GM12878 (cell line): ENCODE measurements at regions not wholly inside any gene's neighbourhood (a gene's known extent, or its start where the extent isn't known, plus 50 kb on each side); places are given as distances from the start of the nearest gene placed in this dataset.

ENCODE experiments used
- ASH2L ChIP-seq: fragments of 300-600, 200-600 bp; sonication (generic); IDR thresholded peaks from 2 replicates; pipeline ENCODE4 v1.6.1; 2017; ENCODE audit warnings: low read depth, mild to moderate bottlenecking, borderline replicate concordance
- CREM ChIP-seq: IDR thresholded peaks from 2 replicates; pipeline ENCODE4 v1.6.1; 2014; ENCODE audit warnings: antibody characterized with exemption, low read depth
- EP300 ChIP-seq, 2 experiments: fragments of 150-350 bp in 1 of 2; IDR thresholded peaks; 2 replicates each; pipeline ENCODE4 v1.6.1; 2011 to 2012; ENCODE audit warnings: low read depth in 2 of 2, low read length in 2 of 2, borderline replicate concordance in 1 of 2, improper control_type of control experiment in 1 of 2, inconsistent platforms in 1 of 2; ENCODE audit not compliant: control insufficient read depth in 1 of 2
- ETV6 ChIP-seq, 2 experiments: fragments of 450-650 bp in 1 of 2; IDR thresholded peaks in 1 of 2; conservative IDR thresholded peaks in 1 of 2; 2 replicates each; pipeline ENCODE4 v1.6.1; 2014; ENCODE audit warnings: antibody characterized with exemption in 1 of 2, borderline replicate concordance in 1 of 2, low read depth in 1 of 2, mild to moderate bottlenecking in 1 of 2, moderate library complexity in 1 of 2
- EZH2 ChIP-seq: IDR thresholded peaks from 2 replicates; pipeline ENCODE4 v1.6.1; 2012; ENCODE audit warnings: low read depth, mild to moderate bottlenecking, control low read depth, inconsistent platforms, low read length, borderline replicate concordance; ENCODE audit not compliant: control insufficient read depth
- JUNB ChIP-seq: IDR thresholded peaks from 2 replicates; pipeline ENCODE4 v1.6.1; 2016; ENCODE audit warnings: antibody characterized with exemption, mild to moderate bottlenecking
- NFIC ChIP-seq: IDR thresholded peaks from 2 replicates; pipeline ENCODE4 v1.6.1; 2012; ENCODE audit warnings: low read depth, mild to moderate bottlenecking, inconsistent platforms, low read length, moderate library complexity
- ZBED1 ChIP-seq: IDR thresholded peaks from 2 replicates; pipeline ENCODE4 v1.6.1; 2016; ENCODE audit warnings: borderline replicate concordance
- ZNF207 ChIP-seq: fragments of 450-650 bp; IDR thresholded peaks from 2 replicates; pipeline ENCODE4 v1.6.1; 2014; ENCODE audit warnings: antibody characterized with exemption, mild to moderate bottlenecking, borderline replicate concordance
- ZNF274 ChIP-seq: IDR thresholded peaks from one replicate; pipeline ENCODE4 v1.8.0; 2011; ENCODE audit not compliant: insufficient read length, insufficient read depth
- ZSCAN29 ChIP-seq: fragments of 450-650 bp; IDR thresholded peaks from 2 replicates; pipeline ENCODE4 v1.6.1; 2017; ENCODE audit warnings: mild to moderate bottlenecking, moderate library complexity
- TF ChIP-seq, protein P1 (sequence below): IDR thresholded peaks from 2 replicates; pipeline ENCODE4 v1.6.1; 2012; ENCODE audit warnings: low read depth, low read length, improper control_type of control experiment
- TF ChIP-seq, protein P2 (sequence below), 3 experiments: IDR thresholded peaks in 2 of 3; conservative IDR thresholded peaks in 1 of 3; 2 replicates each; pipeline ENCODE4 v1.5.1; 2011; ENCODE audit warnings: low read depth in 3 of 3, low read length in 3 of 3, mild to moderate bottlenecking in 3 of 3, control low read depth in 2 of 3, moderate library complexity in 2 of 3, inconsistent platforms in 1 of 3, mixed read lengths in 1 of 3; ENCODE audit not compliant: control insufficient read depth in 2 of 3, insufficient read depth in 1 of 3; ENCODE audit errors: extremely low read depth in 1 of 3

DNA sequence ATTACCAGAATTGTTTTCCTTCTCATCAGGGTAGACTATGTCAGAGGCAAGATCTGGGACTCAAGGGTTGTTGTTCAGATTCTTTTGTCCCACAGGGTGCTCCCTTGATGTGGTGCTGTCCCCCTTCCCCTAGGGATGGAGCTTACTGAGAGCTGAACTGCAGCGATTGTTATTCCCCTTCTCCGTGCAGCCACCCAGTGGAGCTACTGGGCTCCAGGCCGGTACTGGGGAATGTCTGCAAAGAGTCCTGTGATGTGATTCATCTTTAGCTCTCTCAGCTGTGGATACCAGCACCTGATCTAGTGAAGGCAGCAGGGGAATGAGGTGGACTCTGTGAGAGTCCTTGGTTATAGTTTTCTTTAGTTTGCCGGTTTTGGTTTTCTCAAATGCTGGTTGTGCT, 247.4 kb upstream of the HAND2 start:
- TF ChIP-seq ETV6 (conservative IDR thresholded peaks at IDR 0.05 in 1 of 2, IDR thresholded peaks at IDR 0.05 in 1 of 2; ENCODE audit: borderline replicate concordance in 1 of 2, low read depth in 1 of 2) (no peak), EZH2 (no peak), ZNF274 (no peak), ZSCAN29 (no peak), CREM (no peak), ASH2L (no peak), ZNF207 (no peak), JUNB (no peak), EP300 (IDR thresholded peaks at IDR 0.05; ENCODE audit: borderline replicate concordance in 1 of 2, control insufficient read depth in 1 of 2, low read depth in 2 of 2, low read length in 2 of 2) (no peak), NFIC (no peak), ZBED1 (no peak)
- TF ChIP-seq, protein P1, sequence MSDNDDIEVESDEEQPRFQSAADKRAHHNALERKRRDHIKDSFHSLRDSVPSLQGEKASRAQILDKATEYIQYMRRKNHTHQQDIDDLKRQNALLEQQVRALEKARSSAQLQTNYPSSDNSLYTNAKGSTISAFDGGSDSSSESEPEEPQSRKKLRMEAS: no peak
- TF ChIP-seq, protein P2, sequence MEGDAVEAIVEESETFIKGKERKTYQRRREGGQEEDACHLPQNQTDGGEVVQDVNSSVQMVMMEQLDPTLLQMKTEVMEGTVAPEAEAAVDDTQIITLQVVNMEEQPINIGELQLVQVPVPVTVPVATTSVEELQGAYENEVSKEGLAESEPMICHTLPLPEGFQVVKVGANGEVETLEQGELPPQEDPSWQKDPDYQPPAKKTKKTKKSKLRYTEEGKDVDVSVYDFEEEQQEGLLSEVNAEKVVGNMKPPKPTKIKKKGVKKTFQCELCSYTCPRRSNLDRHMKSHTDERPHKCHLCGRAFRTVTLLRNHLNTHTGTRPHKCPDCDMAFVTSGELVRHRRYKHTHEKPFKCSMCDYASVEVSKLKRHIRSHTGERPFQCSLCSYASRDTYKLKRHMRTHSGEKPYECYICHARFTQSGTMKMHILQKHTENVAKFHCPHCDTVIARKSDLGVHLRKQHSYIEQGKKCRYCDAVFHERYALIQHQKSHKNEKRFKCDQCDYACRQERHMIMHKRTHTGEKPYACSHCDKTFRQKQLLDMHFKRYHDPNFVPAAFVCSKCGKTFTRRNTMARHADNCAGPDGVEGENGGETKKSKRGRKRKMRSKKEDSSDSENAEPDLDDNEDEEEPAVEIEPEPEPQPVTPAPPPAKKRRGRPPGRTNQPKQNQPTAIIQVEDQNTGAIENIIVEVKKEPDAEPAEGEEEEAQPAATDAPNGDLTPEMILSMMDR (IDR thresholded peaks at IDR 0.05 in 2 of 3, conservative IDR thresholded peaks at IDR 0.05 in 1 of 3; ENCODE audit: control insufficient read depth in 2 of 3, extremely low read depth in 1 of 3, insufficient read depth in 1 of 3, low read depth in 3 of 3, low read length in 3 of 3): no peak
